ENCODE measurements at regions not wholly inside any gene's neighbourhood (a gene's known extent, or its start where the extent isn't known, plus 50 kb on each side); places are given as distances from the start of the nearest gene placed in this dataset.
A peak's percentile ranks its signal among the peaks of the same experiment; 100 is the strongest.

DNA sequence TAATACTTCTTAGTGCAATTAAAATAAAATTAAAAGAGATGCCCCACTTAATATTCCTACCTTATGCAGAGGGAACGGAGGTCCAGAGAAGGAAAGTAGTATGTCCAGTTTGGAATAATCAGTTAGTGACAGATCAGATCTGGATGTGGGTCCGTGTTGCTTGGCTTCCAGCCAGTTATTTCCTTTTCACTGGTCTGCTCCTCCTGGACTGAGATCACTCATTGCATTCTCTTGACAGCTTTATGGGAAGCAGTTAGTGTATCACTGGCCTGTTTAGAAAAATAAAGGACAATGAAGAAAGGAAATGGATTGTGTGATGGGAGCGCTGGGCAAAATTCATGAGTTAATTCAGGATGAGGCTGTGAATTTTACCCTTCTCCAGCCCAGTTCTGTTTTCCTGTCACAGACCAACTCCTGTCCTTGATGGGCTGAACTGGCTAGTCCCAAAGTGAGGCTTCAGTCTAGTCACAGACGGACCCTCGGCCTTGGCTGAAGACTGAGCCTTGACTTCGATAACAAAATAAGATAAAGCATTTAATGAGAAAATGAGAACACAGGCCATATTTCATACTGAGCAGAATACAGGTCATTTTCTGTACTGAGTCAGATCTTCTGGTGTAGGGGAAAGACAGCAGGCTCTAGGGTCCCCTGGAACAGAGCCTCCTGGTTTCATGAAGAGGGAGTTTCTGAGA is 85.2 kb upstream of the TRABD2B start:
- H3K27ac ChIP-seq (ENCODE audit: low read depth, low read length) = no peak overlapping the region
- no peak overlapping the region for H3K9ac ChIP-seq (ENCODE audit: low read depth, low read length)
- H3K27me3 ChIP-seq (ENCODE audit: control insufficient read depth, insufficient read depth, low read length) = no peaks in the 10 kb centered on the region
- H3K36me3 ChIP-seq (ENCODE audit: control insufficient read depth, insufficient read depth, low read length) = no peaks in the 10 kb centered on the region
- no peaks in the 10 kb centered on the region for H3K4me1 ChIP-seq (ENCODE audit: control insufficient read depth, insufficient read depth, low read length)
- no peaks in the 10 kb centered on the region for H3K9me3 ChIP-seq (ENCODE audit: control insufficient read depth, insufficient read depth, low read length)
- no peak overlapping the region for H3K4me3 ChIP-seq (ENCODE audit: low read depth, low read length)

DNA sequence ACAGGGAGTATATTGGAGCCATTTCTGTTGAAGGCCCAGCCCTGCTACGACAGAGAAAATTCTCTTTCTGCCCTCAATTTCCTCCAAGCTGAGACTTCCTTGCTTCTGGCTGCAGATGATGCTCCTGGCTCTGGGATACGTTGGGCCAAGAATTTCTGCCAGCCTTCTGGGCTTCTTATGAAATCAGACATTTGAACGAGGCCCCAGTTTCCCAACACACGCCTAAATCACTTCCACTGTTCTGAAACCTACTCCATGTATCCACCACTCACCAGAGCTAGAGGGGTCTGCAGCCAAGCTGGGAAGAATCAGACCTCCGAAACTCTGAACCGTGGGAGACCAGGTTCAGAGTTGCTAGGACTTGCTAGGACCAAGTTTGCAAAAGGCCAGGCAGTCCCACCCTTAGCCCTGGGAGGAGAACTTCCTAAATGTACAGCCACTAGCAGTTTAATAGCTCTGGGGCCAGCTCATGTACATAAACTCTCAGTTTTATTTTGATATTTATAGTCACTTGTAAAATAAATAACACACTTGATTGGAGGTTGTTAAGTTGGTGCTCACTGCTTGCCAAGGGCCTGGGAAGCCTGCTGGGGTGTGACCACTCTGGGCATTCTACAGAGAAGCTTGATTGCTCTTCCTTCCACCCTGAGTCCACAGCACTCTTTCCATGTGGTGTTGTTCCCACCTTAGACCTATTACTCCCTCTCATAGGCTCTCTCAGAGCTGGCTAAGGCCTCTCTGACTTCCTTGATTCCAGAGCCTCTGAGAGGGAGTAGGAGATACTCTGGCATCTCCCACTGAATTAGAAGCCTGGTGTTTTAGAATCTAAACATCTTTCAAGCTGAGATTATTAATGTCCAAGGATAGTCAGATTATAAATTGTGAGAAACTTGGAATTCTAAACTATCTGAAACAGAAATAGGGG is 83.4 kb upstream of the TRABD2B start:
- no peak overlapping the region for H3K27ac ChIP-seq (ENCODE audit: low read depth, low read length)
- H3K36me3 ChIP-seq (ENCODE audit: control insufficient read depth, insufficient read depth, low read length) = no peaks in the 10 kb centered on the region
- no peaks in the 10 kb centered on the region for H3K4me1 ChIP-seq (ENCODE audit: control insufficient read depth, insufficient read depth, low read length)
- H3K27me3 ChIP-seq (ENCODE audit: control insufficient read depth, insufficient read depth, low read length) = no peaks in the 10 kb centered on the region
- no peak overlapping the region for H3K9ac ChIP-seq (ENCODE audit: low read depth, low read length)
- no peak overlapping the region for H3K4me3 ChIP-seq (ENCODE audit: low read depth, low read length)
- H3K9me3 ChIP-seq (ENCODE audit: control insufficient read depth, insufficient read depth, low read length) = no peaks in the 10 kb centered on the region

DNA sequence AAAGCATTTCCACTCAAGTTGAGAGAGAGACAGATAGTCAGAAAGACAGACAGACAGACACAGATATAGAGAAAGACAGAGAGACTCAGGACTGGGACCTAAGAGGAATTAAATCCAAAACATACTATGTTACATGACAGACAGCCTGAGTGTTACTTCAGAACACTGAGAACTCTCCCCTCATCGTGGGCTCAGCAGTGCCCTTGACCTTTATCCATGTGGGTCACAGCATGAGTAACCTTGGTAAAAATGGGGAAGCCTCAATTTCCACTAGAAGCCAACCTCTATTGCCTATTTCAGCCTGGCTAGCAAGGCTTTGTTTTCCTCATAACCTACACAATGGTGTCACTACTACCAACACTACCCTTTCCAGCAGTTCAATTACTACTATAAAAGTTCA is 81.9 kb upstream of the TRABD2B start:
- no peaks in the 10 kb centered on the region for H3K4me1 ChIP-seq (ENCODE audit: control insufficient read depth, insufficient read depth, low read length)

DNA sequence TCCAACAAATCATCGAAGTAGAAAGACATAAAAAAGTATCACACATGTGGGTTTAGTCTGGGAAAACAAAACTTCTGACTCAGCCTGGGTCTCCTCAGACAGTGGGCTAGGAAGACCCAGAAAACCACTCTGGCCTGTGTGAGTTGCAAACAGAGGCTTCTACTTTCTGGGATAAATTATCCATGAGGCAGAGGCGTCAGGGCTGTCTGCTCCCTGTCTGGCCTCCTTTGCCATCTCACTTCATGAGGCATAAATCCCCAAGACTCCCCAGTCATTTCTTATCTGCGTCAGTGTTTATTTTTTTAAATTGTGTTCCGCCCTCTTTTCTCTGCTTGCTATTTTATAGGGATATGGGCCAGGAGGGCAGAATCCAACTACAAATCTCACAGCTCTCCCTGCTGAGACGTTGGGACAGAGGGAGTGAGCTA is 80.6 kb upstream of the TRABD2B start:
- H3K4me1 ChIP-seq (ENCODE audit: control insufficient read depth, insufficient read depth, low read length) = no peaks in the 10 kb centered on the region
- no peak overlapping the region for H3K27ac ChIP-seq (ENCODE audit: low read depth, low read length)
- H3K4me3 ChIP-seq (ENCODE audit: low read depth, low read length) = no peak overlapping the region
- no peaks in the 10 kb centered on the region for H3K36me3 ChIP-seq (ENCODE audit: control insufficient read depth, insufficient read depth, low read length)
- no peak overlapping the region for H3K9ac ChIP-seq (ENCODE audit: low read depth, low read length)
- H3K9me3 ChIP-seq (ENCODE audit: control insufficient read depth, insufficient read depth, low read length) = no peaks in the 10 kb centered on the region
- H3K27me3 ChIP-seq (ENCODE audit: control insufficient read depth, insufficient read depth, low read length) = no peaks in the 10 kb centered on the region

More for the DNA sequence above, 81.9 kb upstream of the TRABD2B start:
- Histone ChIP-seq H3K36me3 (ENCODE audit: control insufficient read depth, insufficient read depth, low read length) (no peaks in the 10 kb centered on the region), H3K27ac (ENCODE audit: low read depth, low read length) (no peak overlapping the region), H3K27me3 (ENCODE audit: control insufficient read depth, insufficient read depth, low read length) (no peaks in the 10 kb centered on the region), H3K9me3 (ENCODE audit: control insufficient read depth, insufficient read depth, low read length) (no peaks in the 10 kb centered on the region), H3K9ac (ENCODE audit: low read depth, low read length) (no peak overlapping the region), H3K4me3 (ENCODE audit: low read depth, low read length) (no peak overlapping the region)

DNA sequence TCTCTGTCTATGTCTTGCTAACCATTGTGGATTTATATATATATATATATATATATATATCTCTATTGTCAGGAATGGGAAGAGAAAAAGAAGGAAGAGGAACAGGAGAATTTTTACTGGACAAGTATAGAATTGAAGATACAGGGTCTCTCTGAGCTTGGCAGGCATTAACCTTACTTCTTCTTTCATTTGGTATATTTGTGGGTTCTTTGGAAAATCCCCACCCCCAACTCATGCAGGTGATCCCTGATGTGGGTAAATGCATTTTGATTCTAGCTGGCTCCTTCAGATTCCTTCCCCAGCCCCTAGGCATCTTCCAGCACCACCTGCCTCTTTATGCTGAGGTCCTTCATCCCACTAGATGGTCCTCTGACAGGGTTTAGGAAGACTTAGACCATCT is 78.8 kb upstream of the TRABD2B start:
- no peak overlapping the region for H3K9ac ChIP-seq (ENCODE audit: low read depth, low read length)

DNA sequence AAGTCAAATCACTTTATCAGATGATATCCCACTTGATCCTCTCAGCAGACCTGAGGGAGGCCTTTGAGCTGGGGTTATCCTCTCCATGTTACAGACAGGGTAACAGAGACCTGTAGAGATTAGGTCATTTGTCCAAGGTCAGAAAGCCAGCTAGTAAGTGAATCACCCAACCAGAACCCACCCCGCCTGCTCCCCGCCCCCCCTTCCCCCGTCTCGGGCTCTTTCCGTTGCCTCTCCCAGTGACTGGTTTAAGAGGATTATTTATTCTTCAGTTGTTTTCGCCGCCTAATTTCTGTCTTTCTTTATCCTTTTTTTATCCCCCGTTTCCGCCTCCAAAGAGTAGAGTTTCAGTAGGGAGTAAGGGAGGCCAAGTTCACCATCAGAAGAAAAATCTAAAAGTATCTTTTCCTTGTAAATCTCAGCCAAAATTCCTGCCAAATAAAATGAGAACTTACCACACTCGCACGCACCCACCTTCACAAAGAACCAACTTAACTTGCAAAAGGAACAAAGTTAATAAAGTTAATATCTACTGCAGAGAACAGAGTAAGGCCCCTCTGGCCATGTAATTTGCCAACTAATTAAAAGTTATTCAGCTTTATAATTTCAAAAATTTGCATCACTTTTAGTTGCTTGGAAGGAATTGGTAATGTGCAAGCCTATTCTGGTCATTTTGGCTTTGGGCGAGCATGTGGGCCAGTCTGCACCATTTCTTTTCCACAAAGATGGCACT is 76.8 kb upstream of the TRABD2B start:
- H3K36me3 ChIP-seq (ENCODE audit: control insufficient read depth, insufficient read depth, low read length) = no peaks in the 10 kb centered on the region
- H3K27me3 ChIP-seq (ENCODE audit: control insufficient read depth, insufficient read depth, low read length) = no peaks in the 10 kb centered on the region
- no peak overlapping the region for H3K4me3 ChIP-seq (ENCODE audit: low read depth, low read length)
- no peaks in the 10 kb centered on the region for H3K9me3 ChIP-seq (ENCODE audit: control insufficient read depth, insufficient read depth, low read length)
- H3K9ac ChIP-seq (ENCODE audit: low read depth, low read length) = no peak overlapping the region
- H3K27ac ChIP-seq (ENCODE audit: low read depth, low read length) = no peak overlapping the region
- H3K4me1 ChIP-seq (ENCODE audit: control insufficient read depth, insufficient read depth, low read length) = no peaks in the 10 kb centered on the region

More for the DNA sequence above, 78.8 kb upstream of the TRABD2B start:
- Histone ChIP-seq H3K4me3 (ENCODE audit: low read depth, low read length) (no peak overlapping the region), H3K9me3 (ENCODE audit: control insufficient read depth, insufficient read depth, low read length) (no peaks in the 10 kb centered on the region), H3K27ac (ENCODE audit: low read depth, low read length) (no peak overlapping the region), H3K36me3 (ENCODE audit: control insufficient read depth, insufficient read depth, low read length) (no peaks in the 10 kb centered on the region), H3K27me3 (ENCODE audit: control insufficient read depth, insufficient read depth, low read length) (no peaks in the 10 kb centered on the region), H3K4me1 (ENCODE audit: control insufficient read depth, insufficient read depth, low read length) (no peaks in the 10 kb centered on the region)

DNA sequence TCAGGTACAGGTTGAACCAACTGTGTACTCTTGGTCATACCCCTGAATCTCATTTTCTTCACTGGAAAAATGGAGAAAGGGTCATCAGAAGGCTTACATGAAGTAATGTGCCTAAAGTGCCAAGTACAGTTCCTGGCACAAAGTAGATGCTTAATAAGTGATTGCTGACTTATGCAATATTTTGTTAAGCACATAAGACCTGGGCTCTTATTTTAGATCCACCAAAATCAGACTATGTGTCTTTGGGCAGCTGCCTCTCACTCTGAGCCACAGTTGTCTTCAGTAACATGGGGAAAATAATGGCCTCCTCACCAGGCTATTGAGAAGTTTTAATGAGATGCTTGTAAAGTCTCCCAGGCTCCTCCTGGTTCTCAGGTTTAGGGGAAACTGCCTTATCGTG is 74.3 kb upstream of the TRABD2B start:
- H3K4me3 ChIP-seq (ENCODE audit: low read depth, low read length) = no peak overlapping the region
- no peaks in the 10 kb centered on the region for H3K36me3 ChIP-seq (ENCODE audit: control insufficient read depth, insufficient read depth, low read length)
- H3K9me3 ChIP-seq (ENCODE audit: control insufficient read depth, insufficient read depth, low read length) = no peaks in the 10 kb centered on the region
- no peaks in the 10 kb centered on the region for H3K4me1 ChIP-seq (ENCODE audit: control insufficient read depth, insufficient read depth, low read length)
- H3K27me3 ChIP-seq (ENCODE audit: control insufficient read depth, insufficient read depth, low read length) = no peaks in the 10 kb centered on the region
- H3K9ac ChIP-seq (ENCODE audit: low read depth, low read length) = no peak overlapping the region
- H3K27ac ChIP-seq (ENCODE audit: low read depth, low read length) = no peak overlapping the region

DNA sequence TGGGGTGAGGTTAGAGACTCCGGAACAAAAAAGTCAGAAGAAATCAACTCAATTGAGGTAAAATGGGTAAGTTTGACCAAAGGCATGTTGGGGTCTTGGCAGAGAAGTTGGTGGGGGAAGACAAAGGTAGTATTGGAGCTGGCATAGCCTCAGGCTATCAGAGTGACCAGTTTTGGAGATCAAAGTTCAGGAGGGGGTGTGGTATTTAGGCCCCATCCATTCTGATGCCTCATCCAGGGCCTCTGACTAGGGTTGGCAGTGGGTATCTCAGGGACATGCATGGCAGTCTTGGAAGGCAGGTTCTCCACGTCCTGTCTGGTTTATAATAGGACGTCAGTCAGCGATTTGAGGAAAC is 73.2 kb upstream of the TRABD2B start:
- Histone ChIP-seq H3K36me3 (ENCODE audit: control insufficient read depth, insufficient read depth, low read length) (no peaks in the 10 kb centered on the region), H3K4me3 (ENCODE audit: low read depth, low read length) (no peak overlapping the region), H3K9ac (ENCODE audit: low read depth, low read length) (no peak overlapping the region), H3K9me3 (ENCODE audit: control insufficient read depth, insufficient read depth, low read length) (no peaks in the 10 kb centered on the region), H3K4me1 (ENCODE audit: control insufficient read depth, insufficient read depth, low read length) (no peaks in the 10 kb centered on the region), H3K27me3 (ENCODE audit: control insufficient read depth, insufficient read depth, low read length) (no peaks in the 10 kb centered on the region), H3K27ac (ENCODE audit: low read depth, low read length) (no peak overlapping the region)

DNA sequence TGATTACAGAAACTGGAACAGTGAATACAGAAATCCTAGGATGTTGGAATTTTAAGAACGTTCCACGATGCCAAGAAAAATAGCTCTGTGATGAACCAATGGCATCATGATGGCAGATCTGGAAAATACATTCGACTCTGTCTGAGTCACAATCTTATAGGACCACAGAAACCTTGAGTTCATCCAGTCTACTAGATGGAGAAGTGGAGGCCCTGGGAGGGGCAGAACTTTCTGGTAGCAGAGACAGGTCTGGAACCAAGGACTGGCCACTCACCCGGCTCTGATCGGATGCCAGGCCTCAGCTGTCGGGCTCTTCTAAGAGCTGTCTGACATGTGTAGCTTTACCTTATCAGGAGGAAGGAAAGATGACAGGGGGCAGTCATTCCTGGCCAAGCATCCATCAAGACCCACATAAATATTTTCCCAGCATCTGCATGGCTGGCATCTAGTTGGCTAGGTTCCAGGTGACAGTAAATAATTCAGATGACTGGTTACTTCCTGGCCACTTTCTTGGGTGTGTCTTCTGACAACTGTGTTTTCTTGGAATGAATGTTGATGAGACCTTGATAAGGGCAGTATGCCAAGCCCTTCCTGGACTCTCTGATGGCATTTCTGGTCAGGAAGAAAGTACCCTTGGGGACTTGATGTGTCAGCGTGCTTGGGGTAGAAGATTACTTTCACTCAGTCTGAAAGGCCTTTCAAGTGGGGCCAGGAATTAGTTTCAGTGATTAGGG is 72.6 kb upstream of the TRABD2B start:
- no peak overlapping the region for H3K27ac ChIP-seq (ENCODE audit: low read depth, low read length)
- no peaks in the 10 kb centered on the region for H3K27me3 ChIP-seq (ENCODE audit: control insufficient read depth, insufficient read depth, low read length)
- no peaks in the 10 kb centered on the region for H3K4me1 ChIP-seq (ENCODE audit: control insufficient read depth, insufficient read depth, low read length)
- no peaks in the 10 kb centered on the region for H3K9me3 ChIP-seq (ENCODE audit: control insufficient read depth, insufficient read depth, low read length)
- H3K9ac ChIP-seq (ENCODE audit: low read depth, low read length) = no peak overlapping the region
- H3K4me3 ChIP-seq (ENCODE audit: low read depth, low read length) = no peak overlapping the region
- no peaks in the 10 kb centered on the region for H3K36me3 ChIP-seq (ENCODE audit: control insufficient read depth, insufficient read depth, low read length)

DNA sequence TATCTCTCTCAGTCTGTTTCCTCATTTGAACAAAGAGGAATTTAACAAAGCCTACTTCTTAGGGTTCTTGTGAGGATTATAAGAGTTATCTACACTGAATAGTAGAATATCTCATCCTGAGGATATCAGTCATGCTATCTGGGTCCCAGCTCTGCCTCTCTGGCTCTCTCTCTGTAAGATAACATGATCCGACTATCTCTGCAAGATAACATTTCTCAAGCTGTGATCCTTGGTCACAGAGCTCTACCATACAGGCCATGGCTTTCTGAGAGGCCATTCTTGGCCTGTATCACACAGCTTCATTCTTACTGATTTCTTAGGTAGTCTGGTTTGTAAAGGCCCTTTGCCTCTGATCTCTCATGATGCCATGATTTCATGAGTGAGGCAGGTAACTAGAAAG is 71.0 kb upstream of the TRABD2B start:
- Histone ChIP-seq H3K9ac (ENCODE audit: low read depth, low read length) (no peak overlapping the region), H3K9me3 (ENCODE audit: control insufficient read depth, insufficient read depth, low read length) (no peaks in the 10 kb centered on the region), H3K4me3 (ENCODE audit: low read depth, low read length) (no peak overlapping the region), H3K36me3 (ENCODE audit: control insufficient read depth, insufficient read depth, low read length) (no peaks in the 10 kb centered on the region), H3K4me1 (ENCODE audit: control insufficient read depth, insufficient read depth, low read length) (no peaks in the 10 kb centered on the region), H3K27me3 (ENCODE audit: control insufficient read depth, insufficient read depth, low read length) (peaks cover 6% of the 10 kb centered on the region), H3K27ac (ENCODE audit: low read depth, low read length) (peak overlapping the region; percentile 38)
